ENCODE measurements at regions not wholly inside any gene's neighbourhood (a gene's known extent, or its start where the extent isn't known, plus 50 kb on each side); places are given as distances from the start of the nearest gene placed in this dataset.

GRCh38 chr3:159520638-159521037, 468.0 kb upstream of the IL12A start:
- no peaks in the 10 kb centered on the region for H4K20me1 ChIP-seq (ENCODE audit: control insufficient read depth, insufficient read depth, low read depth, low read length)
- H3K9me2 ChIP-seq (replicated peaks; ENCODE audit: control insufficient read depth, low read length): no peaks in the 10 kb centered on the region
- H3K4me1 ChIP-seq (ENCODE audit: control insufficient read depth, low read length): no peaks in the 10 kb centered on the region
- H3K79me2 ChIP-seq (ENCODE audit: control insufficient read depth, low read length): no peaks in the 10 kb centered on the region
- H3K27me3 ChIP-seq (ENCODE audit: control insufficient read depth, low read length): no peaks in the 10 kb centered on the region
- no peak overlapping the region for H3K4me2 ChIP-seq (ENCODE audit: low read length)
- TF ChIP-seq EZH2phosphoT487 (IDR thresholded peaks at IDR 0.05; ENCODE audit: borderline replicate concordance, low read length) (no peak), CTCF (IDR thresholded peaks at IDR 0.05; ENCODE audit: low read depth, low read length, poor library complexity, severe bottlenecking) (no peak)
- no peaks in the 10 kb centered on the region for H3F3A ChIP-seq (ENCODE audit: control insufficient read depth, insufficient read depth)
- H3K4me3 ChIP-seq (ENCODE audit: low read length): no peak overlapping the region
- no peak overlapping the region for H3K27ac ChIP-seq (ENCODE audit: low read depth, low read length)
- H3K36me3 ChIP-seq (ENCODE audit: control insufficient read depth, low read length): no peaks in the 10 kb centered on the region
- H3K9me3 ChIP-seq (ENCODE audit: control insufficient read depth, insufficient read depth, low read length): no peaks in the 10 kb centered on the region

- Histone ChIP-seq H3K4me1 (ENCODE audit: control insufficient read depth, low read length) (no peaks in the 10 kb centered on the region), H3K79me2 (ENCODE audit: control insufficient read depth, low read length) (no peaks in the 10 kb centered on the region), H3F3A (ENCODE audit: control insufficient read depth, insufficient read depth) (no peaks in the 10 kb centered on the region), H3K27ac (ENCODE audit: low read depth, low read length) (no peak overlapping the region), H3K9me3 (ENCODE audit: control insufficient read depth, insufficient read depth, low read length) (no peaks in the 10 kb centered on the region), H4K20me1 (ENCODE audit: control insufficient read depth, insufficient read depth, low read depth, low read length) (no peaks in the 10 kb centered on the region), H3K4me3 (ENCODE audit: low read length) (no peak overlapping the region), H3K4me2 (ENCODE audit: low read length) (no peak overlapping the region), H3K36me3 (ENCODE audit: control insufficient read depth, low read length) (no peaks in the 10 kb centered on the region), H3K27me3 (ENCODE audit: control insufficient read depth, low read length) (no peaks in the 10 kb centered on the region), H3K9me2 (replicated peaks; ENCODE audit: control insufficient read depth, low read length) (no peaks in the 10 kb centered on the region)
- TF ChIP-seq CTCF (IDR thresholded peaks at IDR 0.05; ENCODE audit: low read depth, low read length, poor library complexity, severe bottlenecking) (no peak), EZH2phosphoT487 (IDR thresholded peaks at IDR 0.05; ENCODE audit: borderline replicate concordance, low read length) (no peak)
These were observed 466.4 kb upstream of the IL12A start for GRCh38 chr3:159522276-159522675.

- H3F3A ChIP-seq (ENCODE audit: control insufficient read depth, insufficient read depth): no peaks in the 10 kb centered on the region
- H3K9me3 ChIP-seq (ENCODE audit: control insufficient read depth, insufficient read depth, low read length): no peaks in the 10 kb centered on the region
- no peaks in the 10 kb centered on the region for H3K9me2 ChIP-seq (replicated peaks; ENCODE audit: control insufficient read depth, low read length)
- TF ChIP-seq EZH2phosphoT487 (IDR thresholded peaks at IDR 0.05; ENCODE audit: borderline replicate concordance, low read length): no peak
- TF ChIP-seq CTCF (IDR thresholded peaks at IDR 0.05; ENCODE audit: low read depth, low read length, poor library complexity, severe bottlenecking): no peak
- no peaks in the 10 kb centered on the region for H3K36me3 ChIP-seq (ENCODE audit: control insufficient read depth, low read length)
- no peaks in the 10 kb centered on the region for H3K79me2 ChIP-seq (ENCODE audit: control insufficient read depth, low read length)
- H3K27me3 ChIP-seq (ENCODE audit: control insufficient read depth, low read length): no peaks in the 10 kb centered on the region
- no peaks in the 10 kb centered on the region for H3K4me1 ChIP-seq (ENCODE audit: control insufficient read depth, low read length)
- H4K20me1 ChIP-seq (ENCODE audit: control insufficient read depth, insufficient read depth, low read depth, low read length): no peaks in the 10 kb centered on the region
- no peak overlapping the region for H3K4me3 ChIP-seq (ENCODE audit: low read length)
- H3K4me2 ChIP-seq (ENCODE audit: low read length): no peak overlapping the region
- H3K27ac ChIP-seq (ENCODE audit: low read depth, low read length): no peak overlapping the region
These were observed 460.3 kb upstream of the IL12A start for GRCh38 chr3:159528251-159528895.

Measured in DOHH2 (cell line).